GM18951 (cell line): ENCODE measurements at regions not wholly inside any gene's neighbourhood (a gene's known extent, or its start where the extent isn't known, plus 50 kb on each side); places are given as distances from the start of the nearest gene placed in this dataset.
"Not testable (repeated sequence)": the region's sequence is repeated elsewhere in the genome, so short reads cannot be mapped to it uniquely, and the experiment has no call there.

Source experiments
- POLR2A ChIP-seq: IDR thresholded peaks from 4 replicates; pipeline ENCODE4 v1.6.1; 2011; ENCODE audit warnings: mild to moderate bottlenecking; ENCODE audit not compliant: insufficient read length, insufficient read depth; ENCODE audit errors: extremely low read depth
- in situ Hi-C: fragments of 300-500 bp; cut with MboI; formaldehyde crosslinking; loops from one replicate; pipeline ENCODE4 v1.12.0; 2022; ENCODE audit warnings: low sequenced_read_pairs, mixed read lengths, inconsistent platforms; ENCODE audit not compliant: unreplicated experiment

DNA sequence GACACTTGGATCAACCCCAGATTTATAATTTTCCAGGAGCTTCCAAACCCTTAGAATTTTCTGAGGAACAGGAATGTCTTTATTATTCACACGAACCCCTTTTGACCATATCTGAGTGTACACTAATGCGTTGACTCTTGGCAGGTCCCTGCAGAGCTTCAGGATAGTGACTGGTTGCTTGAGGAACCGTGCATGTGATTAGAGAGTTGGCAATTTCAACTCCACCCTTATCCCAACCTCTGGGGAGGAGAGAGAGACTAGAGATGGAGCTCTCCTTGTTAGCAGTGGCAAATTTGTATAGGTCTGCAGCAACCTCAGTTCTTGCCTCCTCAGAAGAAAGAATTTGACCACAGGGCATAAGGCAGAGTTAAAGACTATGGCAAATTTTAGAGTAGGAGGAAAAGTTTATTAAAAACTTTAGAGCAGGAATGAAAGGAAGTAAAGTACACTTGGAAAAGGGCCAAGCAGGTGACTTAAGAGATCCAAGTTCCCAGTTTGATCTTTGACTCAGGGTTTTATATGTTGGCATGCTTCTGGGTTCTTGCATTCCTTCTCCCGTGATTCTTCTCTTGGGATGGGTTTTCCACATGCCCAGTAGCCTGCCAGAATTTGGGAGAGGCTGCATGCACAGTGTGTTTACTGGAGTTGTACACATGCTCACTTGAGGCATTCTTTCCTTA, 93.8 kb upstream of the ETV3 start:
- no peak for TF ChIP-seq POLR2A

DNA sequence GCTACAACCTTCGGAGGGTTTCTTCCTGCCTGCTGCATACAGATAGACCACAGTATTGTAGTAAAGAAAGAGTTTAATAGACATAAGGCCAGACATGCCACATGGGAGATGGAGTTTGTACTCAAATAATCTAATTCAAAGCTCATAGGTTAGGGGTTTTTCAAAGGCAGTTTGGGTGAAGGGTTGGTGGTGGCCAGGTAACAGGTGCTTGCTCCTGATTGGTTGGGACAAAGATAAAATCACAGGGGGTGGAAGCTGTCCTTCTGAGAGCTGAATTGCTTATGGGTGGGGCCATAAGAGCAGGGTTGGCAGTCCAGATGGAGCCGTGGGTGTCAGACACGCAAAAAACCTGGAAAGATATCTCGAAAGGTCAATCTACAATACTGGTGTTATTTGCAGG, 92.3 kb upstream of the ETV3 start:
- no peak for TF ChIP-seq POLR2A
- in situ Hi-C loops, result no loop called here

More for the DNA sequence above, 93.8 kb upstream of the ETV3 start:
- in situ Hi-C loops, result no loop called here

DNA sequence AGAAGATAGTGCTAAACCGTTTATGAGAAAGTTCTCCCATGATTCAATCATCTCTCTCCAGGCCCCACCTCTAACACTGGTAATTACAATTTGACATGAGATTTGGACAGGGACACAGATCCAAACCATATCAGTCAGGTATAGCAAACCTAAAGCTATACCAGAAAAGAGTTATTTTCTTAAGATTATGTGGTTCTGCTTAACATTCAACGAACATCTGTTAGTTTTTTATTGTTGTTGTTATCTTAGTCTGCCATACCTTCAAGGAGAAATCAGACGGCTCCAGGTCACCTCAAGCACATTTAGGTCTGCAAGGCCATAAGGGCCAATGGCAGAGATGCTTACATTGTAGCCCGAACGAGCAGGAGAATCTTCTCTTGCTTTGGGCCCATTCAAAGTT, 89.5 kb upstream of the ETV3 start:
- in situ Hi-C loops, result no loop called here
- TF ChIP-seq POLR2A, result no peak

DNA sequence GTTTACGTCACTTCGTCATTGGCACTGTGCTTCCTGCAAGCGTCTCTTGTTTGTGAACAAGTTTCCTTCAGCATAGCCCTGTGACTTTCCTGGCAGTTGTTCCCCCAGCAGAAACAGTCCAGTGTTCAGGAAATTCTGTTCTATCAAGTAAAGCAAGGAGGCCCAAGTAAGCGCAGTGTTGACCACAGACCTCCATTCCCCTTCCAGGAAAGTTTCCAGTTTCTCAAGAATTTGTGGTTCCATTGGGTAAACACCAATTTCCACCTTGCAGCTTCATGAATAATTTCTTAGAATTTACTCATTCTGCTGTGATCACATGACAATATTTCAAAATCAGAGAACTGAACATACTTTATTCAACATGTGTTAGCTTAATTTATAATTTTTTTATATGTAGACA, 88.5 kb upstream of the ETV3 start:
- TF ChIP-seq POLR2A, result no peak
- in situ Hi-C loops, result no loop called here

DNA sequence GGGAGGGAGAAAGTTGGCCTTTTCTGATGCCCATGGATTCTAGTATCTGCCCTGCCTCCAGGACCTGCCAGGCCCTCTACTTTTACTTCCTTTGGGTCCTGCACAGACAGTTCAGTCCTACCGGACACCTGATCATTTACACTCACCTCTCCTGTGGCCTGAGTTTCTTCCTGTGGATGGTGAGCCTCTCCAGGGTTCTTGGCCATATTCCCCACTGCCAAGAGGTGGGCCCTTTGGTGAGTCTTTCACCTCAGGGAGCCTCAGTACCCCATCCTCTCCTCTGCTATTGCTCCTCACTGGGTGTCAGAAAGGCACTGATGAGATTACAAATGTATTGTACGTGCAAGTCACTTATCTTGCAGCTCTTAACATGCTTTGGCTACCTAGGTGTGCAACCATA, 81.4 kb upstream of the ETV3 start:
- TF ChIP-seq POLR2A, result no peak
- in situ Hi-C loops, result no loop called here

DNA sequence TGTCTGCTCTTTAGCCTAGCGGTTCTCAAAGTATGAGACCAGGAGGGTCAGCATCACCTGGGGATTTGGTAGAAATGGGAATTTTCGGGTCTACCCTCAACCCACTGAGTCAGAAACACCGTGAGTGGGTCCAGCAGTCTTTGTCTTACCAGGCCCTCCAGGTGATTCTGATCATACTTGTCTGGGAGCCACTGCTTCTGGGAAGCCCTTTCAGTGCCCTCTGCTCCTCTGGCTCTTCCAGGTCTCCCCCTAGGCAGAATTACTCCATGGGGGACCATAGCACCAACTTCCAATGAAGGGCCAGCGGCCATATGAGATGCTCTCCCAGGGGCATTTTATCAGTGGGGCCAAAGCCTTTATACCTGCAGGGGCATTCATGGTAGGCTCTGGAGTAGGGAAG, 81.0 kb upstream of the ETV3 start:
- in situ Hi-C loops, result no loop called here
- TF ChIP-seq POLR2A, result no peak

DNA sequence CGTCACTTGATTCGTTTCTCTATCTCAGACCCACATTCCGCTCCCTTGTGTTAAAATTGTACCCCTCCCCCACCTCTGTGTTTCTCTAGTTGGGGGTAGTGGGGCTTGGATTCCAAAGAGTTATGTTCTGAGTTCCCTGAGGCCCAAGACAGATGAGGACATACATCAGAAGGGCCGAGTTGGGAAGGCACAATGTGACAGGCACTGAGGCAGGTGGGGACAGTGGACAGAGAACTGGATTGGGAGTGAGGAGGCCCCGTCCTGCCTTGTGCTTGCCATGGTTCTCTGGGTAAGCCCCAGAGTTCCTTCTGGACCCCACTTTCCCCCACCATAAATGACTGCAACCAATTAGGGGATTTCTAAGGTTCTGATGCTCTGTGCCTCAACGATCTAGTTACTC, 80.5 kb upstream of the ETV3 start:
- in situ Hi-C loops, result no loop called here
- no peak for TF ChIP-seq POLR2A

DNA sequence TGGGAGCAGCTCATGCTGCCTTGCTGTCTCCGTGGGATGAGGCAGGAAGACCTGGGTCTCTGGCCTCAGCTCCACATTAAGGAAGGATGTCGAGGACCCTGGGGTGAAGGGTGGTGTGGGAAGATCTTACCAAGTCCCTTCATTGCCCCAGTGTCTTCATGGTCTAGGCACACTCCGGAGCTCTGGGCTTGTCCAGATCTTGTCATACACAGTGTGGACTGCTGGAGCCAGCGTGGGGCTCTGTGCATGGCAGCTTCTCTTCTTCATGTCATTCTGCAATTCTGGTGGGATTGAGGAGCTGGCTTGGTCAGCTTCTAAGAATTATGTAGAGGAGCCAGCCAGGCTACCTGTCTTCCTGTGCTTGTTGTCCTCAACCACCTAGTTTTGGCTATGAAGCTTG, 79.3 kb upstream of the ETV3 start:
- TF ChIP-seq POLR2A, result no peak
- in situ Hi-C loops, result no loop called here

DNA sequence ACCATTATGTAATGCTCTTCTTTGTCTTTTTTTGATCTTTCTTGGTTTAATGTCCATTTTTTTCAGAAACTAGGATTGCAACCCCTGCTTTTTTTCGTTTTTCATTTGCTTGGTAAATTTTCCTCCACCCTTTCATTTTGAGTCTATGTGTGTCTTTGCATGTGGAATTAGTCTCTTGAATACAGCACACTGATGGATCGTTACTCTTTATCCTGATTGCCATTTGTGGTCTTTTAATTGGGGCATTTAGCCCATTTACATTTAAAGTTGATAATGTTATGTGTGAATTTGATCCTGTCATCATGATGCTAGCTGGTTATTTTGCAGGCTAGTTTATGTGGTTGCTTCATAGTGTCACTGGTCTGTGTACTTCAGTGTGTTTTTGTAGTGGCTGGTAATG, 75.6 kb upstream of the ETV3 start:
- in situ Hi-C loops, result no loop called here
- no peak for TF ChIP-seq POLR2A

DNA sequence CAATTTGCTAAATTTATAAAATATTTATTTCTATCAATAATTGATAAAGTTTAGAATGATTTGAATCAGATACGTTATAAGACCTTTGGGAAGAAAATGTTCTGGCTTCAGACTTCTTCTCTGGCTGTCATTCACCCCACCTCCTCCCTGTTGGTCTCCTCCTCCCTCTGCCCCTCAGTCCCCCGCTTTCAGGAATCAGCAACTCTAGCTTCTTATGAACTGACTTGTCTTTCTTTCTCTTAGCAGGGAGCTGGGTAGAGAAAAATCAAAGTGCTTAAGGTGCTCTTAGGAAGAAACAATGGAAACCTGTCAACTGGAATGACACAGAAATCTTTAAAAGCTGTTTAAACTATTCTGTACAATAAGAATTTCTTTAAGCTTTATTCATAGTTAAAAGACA, 71.3 kb upstream of the ETV3 start:
- no peak for TF ChIP-seq POLR2A
- in situ Hi-C loops, result no loop called here

DNA sequence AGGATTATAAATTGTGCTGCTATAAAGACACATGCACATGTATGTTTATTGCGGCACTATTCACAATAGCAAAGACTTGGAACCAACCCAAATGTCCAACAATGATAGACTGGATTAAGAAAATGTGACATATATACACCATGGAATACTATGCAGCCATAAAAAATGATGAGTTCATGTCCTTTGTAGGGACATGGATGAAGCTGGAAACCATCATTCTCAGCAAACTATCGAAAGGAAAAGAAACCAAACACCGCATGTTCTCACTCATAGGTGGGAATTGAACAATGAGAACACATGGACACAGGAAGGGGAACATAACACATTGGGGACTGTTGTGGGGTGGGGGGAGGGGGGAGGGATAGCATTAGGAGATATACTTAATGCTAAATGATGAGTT, 67.8 kb upstream of the ETV3 start:
- in situ Hi-C loops, result not testable (repeated sequence)

DNA sequence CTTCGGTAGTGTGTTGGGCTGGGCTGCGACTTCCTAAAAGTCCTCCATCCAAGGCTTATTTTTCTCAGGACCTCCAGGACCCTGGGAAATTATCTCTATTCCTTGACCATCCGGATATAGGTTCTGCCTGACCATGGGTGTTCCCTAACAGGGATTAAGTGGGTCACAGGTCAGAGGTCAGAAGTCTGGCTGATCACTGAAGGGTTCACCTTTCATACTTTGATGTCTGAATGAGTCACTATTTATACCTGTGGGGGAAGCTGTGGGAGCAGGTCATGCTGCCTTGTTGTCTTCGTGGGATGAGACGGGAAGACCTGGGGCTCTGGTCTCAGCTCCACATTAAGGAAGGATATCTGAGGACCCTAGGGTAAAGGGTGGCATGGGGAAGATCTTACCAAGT, 65.0 kb upstream of the ETV3 start:
- in situ Hi-C loops, result no loop called here
- no peak for TF ChIP-seq POLR2A

DNA sequence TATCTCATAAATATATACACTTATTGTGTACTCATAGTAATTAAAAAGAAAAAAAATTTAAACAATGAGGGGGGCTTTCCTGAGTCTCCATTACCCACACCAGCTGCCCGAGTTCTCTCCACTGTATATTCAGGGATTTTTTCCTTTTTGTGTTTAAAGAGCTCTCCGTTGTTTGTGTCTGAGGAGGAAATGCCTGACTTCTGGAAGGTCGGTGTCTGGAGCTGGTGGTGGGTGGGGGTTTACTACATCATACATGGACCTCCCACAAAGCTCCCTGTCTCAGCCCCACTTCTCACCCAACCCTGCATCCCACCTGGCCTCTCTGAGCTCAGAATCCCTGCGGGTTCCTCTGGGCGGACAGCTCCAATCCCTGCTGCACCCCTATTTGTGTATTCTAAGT, 64.1 kb upstream of the ETV3 start:
- in situ Hi-C loops, result no loop called here
- TF ChIP-seq POLR2A, result no peak

DNA sequence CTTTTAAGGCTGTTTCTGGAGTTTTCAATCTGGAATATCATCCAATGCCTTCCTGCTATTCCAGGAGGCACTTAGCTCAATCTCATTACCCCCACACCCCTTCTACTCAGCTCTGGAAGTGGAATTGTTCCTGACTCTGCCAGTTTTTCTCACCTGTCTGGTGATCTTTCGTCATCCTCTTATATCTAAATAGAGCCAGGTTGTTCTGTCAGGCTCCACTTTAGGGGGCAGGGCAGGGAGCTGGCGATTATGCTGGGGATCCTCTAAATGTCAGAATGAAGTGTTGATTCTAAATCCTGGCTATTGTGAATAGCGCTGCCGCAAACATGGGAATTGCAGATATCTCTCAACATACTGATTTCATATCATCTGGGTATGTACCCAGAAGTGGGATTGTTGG, 63.6 kb upstream of the ETV3 start:
- in situ Hi-C loops, result no loop called here
- no peak for TF ChIP-seq POLR2A

DNA sequence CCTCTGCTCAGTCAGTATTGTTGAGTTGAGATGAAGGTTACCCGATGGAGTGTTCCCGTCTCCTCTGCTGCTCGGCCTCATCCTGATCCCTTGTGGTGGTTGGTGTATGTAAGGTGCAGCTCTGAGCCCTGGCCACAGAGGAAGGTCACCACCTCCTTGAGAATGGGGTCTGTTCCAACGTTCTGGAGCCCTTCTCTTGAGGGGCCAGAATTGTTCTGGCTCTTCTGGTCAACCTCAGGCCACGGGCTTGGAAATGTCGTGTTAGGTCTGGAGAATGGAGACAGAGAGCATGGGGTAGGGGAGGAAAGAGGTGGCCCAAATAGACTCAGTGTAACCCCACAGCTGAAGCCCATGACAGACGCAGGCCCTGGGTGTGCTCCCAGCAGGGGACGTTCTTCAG, 62.3 kb upstream of the ETV3 start:
- no peak for TF ChIP-seq POLR2A
- in situ Hi-C loops, result no loop called here
